IgD-negative memory B cell (primary cell): ENCODE measurements at regions not wholly inside any gene's neighbourhood (a gene's known extent, or its start where the extent isn't known, plus 50 kb on each side); places are given as distances from the start of the nearest gene placed in this dataset.
"Not testable (repeated sequence)": the region's sequence is repeated elsewhere in the genome, so short reads cannot be mapped to it uniquely, and the experiment has no call there.

Experiments
- H3K27ac Mint-ChIP-seq, 3 donors: one replicate each; pipeline ENCODE4 v1.8.0; 2020 to 2022; ENCODE audit warnings: mild to moderate bottlenecking in 3 of 3, mixed read lengths in 3 of 3, moderate library complexity in 1 of 3
- H3K27me3 Mint-ChIP-seq: one replicate; pipeline ENCODE4 v1.8.0; 2021; ENCODE audit warnings: mixed read lengths
- H3K36me3 Mint-ChIP-seq: one replicate; pipeline ENCODE4 v1.8.0; 2020; ENCODE audit warnings: mild to moderate bottlenecking, mixed read lengths
- H3K4me1 Mint-ChIP-seq, 3 donors: one replicate each; pipeline ENCODE4 v1.8.0; 2020 to 2022; ENCODE audit warnings: mixed read lengths in 3 of 3, mild to moderate bottlenecking in 1 of 3
- H3K4me3 Mint-ChIP-seq, 4 donors: one replicate each; pipeline ENCODE4 v1.8.0; 2020 to 2022; ENCODE audit warnings: mild to moderate bottlenecking in 4 of 4, mixed read lengths in 4 of 4, moderate library complexity in 3 of 4
- H3K9me3 Mint-ChIP-seq, 3 donors: one replicate each; pipeline ENCODE4 v1.8.0; 2020 to 2021; ENCODE audit warnings: mixed read lengths in 3 of 3, mild to moderate bottlenecking in 1 of 3

DNA sequence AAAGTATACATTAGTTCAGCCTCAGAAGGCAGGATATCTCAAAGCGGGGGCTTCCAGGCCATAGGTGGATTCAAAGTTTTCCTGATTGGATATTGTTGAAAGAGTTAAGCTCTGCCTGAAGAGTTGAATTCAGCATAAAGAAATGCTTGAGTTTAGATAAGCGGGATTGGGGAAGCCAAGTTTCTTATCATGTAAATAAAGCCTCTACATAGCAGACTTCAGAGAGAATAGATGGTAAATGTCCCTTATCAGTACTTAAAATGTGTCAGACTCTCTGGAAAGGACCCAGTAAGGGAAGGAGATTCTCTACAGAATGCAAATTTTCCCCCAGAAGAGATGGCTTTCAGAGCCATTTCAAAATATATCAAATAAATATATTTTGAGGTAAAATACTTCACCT lies 423.5 kb downstream of the SHISA9 start:
- no peaks in the 10 kb centered on the region for H3K9me3 Mint-ChIP-seq
- H3K27ac Mint-ChIP-seq: no peak overlapping the region
- H3K27me3 Mint-ChIP-seq: no peaks in the 10 kb centered on the region
- no peaks in the 10 kb centered on the region for H3K36me3 Mint-ChIP-seq
- no peaks in the 10 kb centered on the region for H3K4me1 Mint-ChIP-seq
- no peak overlapping the region for H3K4me3 Mint-ChIP-seq

DNA sequence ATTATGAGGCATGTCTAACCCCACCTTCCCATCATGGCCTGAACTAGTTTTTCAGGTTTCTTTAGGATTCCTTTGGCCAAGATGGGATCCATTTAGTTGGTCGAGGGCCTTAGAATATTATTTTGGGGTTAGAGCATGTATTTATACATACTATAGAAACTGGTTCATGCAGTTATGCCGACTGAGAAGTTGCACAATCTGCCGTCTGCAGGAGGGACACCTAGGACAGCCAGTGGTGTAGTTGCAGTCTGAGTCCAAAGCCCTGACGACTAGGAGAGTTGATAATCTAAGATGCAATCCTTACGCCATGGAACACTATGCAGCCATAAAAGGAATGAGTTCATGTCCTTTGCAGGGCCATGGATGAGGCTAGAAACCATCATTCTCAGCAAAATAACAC lies 424.0 kb downstream of the SHISA9 start:
- Mint-ChIP-seq H3K9me3 (no peaks in the 10 kb centered on the region), H3K27me3 (no peaks in the 10 kb centered on the region), H3K4me1 (no peaks in the 10 kb centered on the region), H3K4me3 (no peak overlapping the region), H3K27ac (no peak overlapping the region), H3K36me3 (no peaks in the 10 kb centered on the region)

DNA sequence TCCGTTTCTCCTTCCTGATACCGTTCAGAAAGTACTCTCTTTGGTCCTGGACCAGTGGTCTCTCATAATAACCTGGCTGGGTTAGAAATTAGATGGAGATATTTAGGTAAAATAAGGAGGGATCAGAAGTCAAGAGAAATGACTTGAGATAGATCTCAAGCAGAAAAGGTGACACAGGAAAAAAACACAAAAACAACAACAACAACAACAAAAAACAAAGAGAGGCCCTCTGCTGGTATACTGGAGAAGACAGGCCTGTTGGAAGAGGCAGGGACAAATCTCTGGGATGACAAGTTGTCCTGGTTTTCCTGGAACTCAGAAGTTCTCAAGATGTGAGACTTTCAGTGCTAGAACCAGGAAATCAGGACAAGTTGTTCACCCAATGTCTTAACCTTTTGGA lies 430.5 kb downstream of the SHISA9 start:
- no peak overlapping the region for H3K27ac Mint-ChIP-seq
- peaks cover 3% of the 10 kb centered on the region for H3K27me3 Mint-ChIP-seq
- H3K36me3 Mint-ChIP-seq: no peaks in the 10 kb centered on the region
- H3K9me3 Mint-ChIP-seq: no peaks in the 10 kb centered on the region
- no peak overlapping the region for H3K4me3 Mint-ChIP-seq
- no peaks in the 10 kb centered on the region for H3K4me1 Mint-ChIP-seq

DNA sequence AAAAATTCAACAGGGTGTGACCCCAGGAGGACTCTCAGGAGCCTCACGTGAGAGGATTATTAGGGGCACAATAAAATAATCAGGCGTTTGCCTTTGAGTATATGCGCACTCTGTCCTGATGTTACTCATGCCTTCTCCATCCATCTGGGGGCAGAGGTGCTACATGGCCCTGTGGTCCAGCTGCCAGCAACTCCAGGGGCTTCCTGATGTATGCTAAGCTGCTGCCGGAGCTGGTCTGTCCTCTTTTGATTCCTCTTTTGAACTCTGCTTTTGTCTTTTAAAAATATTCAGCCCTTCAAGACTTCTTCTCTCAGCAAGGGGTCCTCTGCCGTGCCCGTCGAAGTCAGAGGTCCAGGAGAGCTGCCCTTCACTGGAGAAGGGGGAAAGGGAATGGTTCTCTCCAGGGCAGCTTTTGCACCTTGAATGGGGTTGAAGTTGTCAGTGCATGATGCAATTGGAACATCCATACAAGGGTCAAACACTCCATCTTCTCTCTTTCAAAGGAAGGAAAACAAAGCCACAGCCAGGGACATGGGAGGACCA lies 431.4 kb downstream of the SHISA9 start:
- no peak overlapping the region for H3K27ac Mint-ChIP-seq
- no peaks in the 10 kb centered on the region for H3K4me1 Mint-ChIP-seq
- no peak overlapping the region for H3K4me3 Mint-ChIP-seq
- H3K36me3 Mint-ChIP-seq: no peaks in the 10 kb centered on the region
- peaks cover 3% of the 10 kb centered on the region for H3K27me3 Mint-ChIP-seq
- no peaks in the 10 kb centered on the region for H3K9me3 Mint-ChIP-seq

DNA sequence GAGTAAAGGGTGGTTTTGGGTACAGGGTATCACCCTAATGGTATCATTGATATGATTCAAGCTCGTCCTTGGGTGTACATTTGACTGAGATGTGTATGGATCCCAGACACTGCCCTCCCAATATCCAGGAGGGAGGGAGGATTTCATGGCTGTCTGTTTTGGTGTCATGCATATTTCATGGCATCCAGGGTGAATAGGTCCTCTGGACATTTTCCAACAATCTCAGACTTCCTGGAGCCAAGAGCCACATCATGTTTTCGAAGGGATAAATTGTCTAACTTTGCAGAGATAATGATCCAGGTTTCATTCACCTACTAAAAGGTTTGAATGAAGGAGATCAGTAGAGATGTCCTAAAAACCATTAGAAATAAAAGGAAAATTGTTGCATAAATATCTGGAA lies 431.9 kb downstream of the SHISA9 start:
- H3K9me3 Mint-ChIP-seq: no peaks in the 10 kb centered on the region
- no peaks in the 10 kb centered on the region for H3K4me1 Mint-ChIP-seq
- peaks cover 3% of the 10 kb centered on the region for H3K27me3 Mint-ChIP-seq

DNA sequence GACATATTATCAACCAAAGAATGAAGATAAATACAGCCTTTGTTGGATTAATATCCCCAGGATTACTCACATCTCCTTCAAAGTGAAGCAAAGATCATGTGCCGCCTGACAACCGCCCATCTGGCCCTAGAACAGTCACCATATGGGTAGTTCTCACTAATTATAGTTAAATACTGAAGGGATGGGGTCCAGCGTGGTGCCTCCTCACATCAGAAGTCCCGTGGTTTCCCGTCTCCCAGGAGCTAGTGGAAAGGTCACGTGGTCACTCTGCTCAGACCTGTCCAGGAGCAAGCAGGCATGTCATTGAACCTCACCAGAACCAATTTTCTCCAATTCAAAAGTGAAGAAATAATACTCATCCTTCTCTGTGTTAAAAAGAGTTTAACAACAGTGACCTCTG lies 434.5 kb downstream of the SHISA9 start:
- Mint-ChIP-seq H3K36me3 (no peaks in the 10 kb centered on the region), H3K27me3 (peaks cover 3% of the 10 kb centered on the region), H3K4me1 (no peaks in the 10 kb centered on the region), H3K4me3 (no peak overlapping the region), H3K9me3 (no peaks in the 10 kb centered on the region), H3K27ac (no peak overlapping the region)

More for the DNA sequence above, 431.9 kb downstream of the SHISA9 start:
- Mint-ChIP-seq H3K4me3 (no peak overlapping the region), H3K27ac (no peak overlapping the region), H3K36me3 (no peaks in the 10 kb centered on the region)

DNA sequence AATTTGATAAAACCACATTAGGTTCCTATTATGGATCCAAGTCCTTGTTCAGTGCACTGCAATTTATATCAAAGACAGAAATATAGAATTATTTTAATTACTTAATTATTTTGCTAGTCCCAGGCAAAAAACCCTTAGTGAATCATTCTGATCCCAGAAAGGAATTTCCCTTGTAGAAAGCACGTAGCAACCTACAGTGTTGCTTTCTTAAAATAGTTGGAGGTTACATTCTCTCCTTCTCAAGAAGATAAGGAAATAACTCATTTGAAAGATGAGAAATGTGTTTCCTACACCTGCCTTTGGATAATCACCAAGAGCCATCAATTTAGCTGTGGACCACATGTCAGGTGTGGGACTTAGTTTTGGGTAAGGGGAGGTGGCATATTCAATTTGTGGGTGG lies 434.9 kb downstream of the SHISA9 start:
- Mint-ChIP-seq H3K27me3 (peaks cover 3% of the 10 kb centered on the region), H3K4me3 (no peak overlapping the region), H3K36me3 (no peaks in the 10 kb centered on the region), H3K9me3 (no peaks in the 10 kb centered on the region), H3K4me1 (no peaks in the 10 kb centered on the region), H3K27ac (no peak overlapping the region)

DNA sequence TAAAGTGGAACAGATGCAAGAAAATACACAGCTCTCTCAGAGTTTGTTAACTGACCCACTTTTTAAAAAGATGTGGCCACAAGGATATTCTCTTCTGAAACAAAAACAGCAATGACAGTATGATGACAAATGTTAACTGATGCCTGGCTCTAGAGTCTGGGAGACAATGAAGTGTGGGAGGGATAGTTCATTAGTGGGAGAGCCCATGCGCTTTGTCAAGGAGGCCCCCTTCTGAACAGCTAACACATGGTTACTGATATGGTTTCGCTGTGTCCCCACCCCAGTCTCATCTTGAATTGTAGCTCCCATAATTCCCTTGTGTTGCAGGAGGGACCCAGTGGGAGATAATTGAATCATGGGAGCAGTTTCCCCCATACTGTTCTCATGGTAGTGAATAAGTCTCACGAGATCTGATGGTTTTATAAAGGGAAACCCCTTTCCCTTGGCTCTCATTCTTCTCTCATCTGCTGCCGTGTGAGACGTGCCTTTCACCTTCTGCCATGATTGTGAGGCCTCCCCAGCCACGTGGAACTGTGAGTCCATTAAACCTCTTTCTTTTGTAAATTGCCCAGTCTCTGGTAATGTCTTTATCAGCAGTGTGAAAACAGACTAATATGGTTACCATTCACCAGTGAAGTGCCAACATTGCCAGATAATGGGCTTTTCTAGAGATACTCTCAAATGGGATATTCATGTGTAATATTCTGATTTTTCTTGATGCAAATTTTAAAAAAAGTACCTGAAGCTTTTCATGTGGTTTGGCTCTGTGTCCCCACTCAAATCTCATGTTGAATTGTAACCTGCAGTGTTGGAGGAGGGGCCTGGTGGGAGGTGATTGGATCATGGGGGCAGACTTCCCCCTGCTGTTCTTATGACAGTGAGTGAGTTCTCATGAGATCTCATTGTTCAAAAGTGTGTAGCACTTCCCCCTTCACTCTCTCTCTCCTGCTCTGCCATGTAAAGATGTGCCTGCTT lies 435.8 kb downstream of the SHISA9 start:
- H3K9me3 Mint-ChIP-seq, H3K36me3 Mint-ChIP-seq, H3K27ac Mint-ChIP-seq, H3K4me1 Mint-ChIP-seq, H3K27me3 Mint-ChIP-seq, H3K4me3 Mint-ChIP-seq: not testable (repeated sequence)

DNA sequence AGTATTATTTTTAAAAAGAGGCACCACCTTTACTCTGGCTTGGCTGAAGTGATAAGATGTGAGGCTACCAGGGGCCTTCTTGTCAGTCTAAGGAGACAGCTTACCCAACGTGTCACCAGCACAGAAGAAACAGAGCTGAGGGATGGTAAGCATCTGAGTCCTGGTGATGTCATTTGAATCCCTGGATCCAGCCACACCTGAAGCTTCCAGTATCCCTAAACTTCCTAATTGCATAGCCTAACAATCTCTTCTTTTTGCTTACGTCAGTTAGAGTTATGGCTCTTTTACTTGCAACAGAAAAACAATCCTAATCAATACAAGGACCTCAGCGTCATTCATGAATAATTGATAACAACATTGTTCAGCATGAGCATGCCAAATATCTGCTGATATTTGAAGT lies 436.6 kb downstream of the SHISA9 start:
- no peaks in the 10 kb centered on the region for H3K27me3 Mint-ChIP-seq

DNA sequence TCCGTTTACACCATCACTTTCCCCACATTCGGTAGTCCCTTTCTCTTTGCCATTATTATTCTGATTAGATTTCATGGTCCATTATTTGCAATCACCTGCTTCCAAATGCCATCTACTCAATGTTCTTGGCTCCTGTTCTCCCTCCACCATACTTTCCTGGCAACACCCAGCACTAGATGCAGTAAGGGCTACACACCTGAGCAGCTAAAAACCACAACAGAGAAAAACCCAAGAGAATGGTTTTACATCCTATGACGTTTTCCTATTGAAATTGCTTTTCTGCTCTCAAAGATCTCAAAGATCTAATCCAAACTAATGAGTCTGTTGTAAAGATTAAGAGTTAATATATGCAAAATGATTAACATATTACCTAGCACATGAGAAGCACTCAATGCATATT lies 441.3 kb downstream of the SHISA9 start:
- H3K9me3 Mint-ChIP-seq: peaks cover 0 to 3% (median 3%) of the 10 kb centered on the region in 3 donors
- H3K4me1 Mint-ChIP-seq: no peaks in the 10 kb centered on the region
- no peaks in the 10 kb centered on the region for H3K27me3 Mint-ChIP-seq
- H3K27ac Mint-ChIP-seq: no peak overlapping the region
- no peaks in the 10 kb centered on the region for H3K36me3 Mint-ChIP-seq
- H3K4me3 Mint-ChIP-seq: no peak overlapping the region

More for the DNA sequence above, 436.6 kb downstream of the SHISA9 start:
- no peak overlapping the region for H3K27ac Mint-ChIP-seq
- no peaks in the 10 kb centered on the region for H3K4me1 Mint-ChIP-seq
- H3K36me3 Mint-ChIP-seq: no peaks in the 10 kb centered on the region
- no peak overlapping the region for H3K4me3 Mint-ChIP-seq
- H3K9me3 Mint-ChIP-seq: no peaks in the 10 kb centered on the region

DNA sequence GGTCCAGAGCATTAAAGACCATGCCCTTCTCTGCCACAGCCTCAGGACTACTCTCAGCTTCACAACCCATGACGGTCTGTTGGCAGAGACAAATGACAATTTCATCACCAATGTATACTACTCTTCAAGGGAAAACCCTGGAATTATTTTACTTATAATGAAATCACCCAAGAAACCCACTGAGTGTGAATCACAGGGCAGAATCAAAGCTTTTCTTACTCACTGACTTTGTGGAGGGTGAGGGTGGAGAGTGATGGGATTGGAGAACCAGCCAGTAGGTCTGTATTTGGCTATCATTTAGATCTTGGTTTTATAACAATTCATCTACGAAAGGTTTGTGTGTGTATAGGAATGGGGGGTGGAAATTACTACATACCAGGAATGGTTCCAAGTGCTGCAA lies 442.6 kb downstream of the SHISA9 start:
- H3K27me3 Mint-ChIP-seq: no peaks in the 10 kb centered on the region
- H3K36me3 Mint-ChIP-seq: no peaks in the 10 kb centered on the region

DNA sequence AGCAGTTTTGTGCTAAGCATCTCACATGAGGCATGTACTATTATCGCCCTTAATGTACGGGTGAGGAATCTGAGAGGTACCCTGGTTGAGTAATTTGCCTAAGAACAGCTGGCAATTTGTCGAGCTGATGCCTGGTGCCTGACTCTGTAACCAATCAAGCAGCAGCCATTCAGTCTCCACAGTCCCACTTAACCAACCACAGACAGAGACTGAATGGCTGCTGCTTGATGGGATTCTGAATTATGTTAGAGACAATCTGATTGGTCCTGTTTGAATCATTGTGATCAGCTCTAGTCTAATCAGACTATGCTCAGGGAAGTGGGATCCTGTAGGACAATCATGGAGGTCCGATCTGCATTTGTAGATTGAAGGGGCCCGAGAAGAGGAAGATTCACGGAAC lies 447.0 kb downstream of the SHISA9 start:
- Mint-ChIP-seq H3K27me3 (no peaks in the 10 kb centered on the region), H3K36me3 (no peaks in the 10 kb centered on the region), H3K9me3 (peaks cover 2 to 3% (median 3%) of the 10 kb centered on the region in 3 donors), H3K4me3 (no peak overlapping the region), H3K27ac (no peak overlapping the region), H3K4me1 (no peaks in the 10 kb centered on the region)

More for the DNA sequence above, 442.6 kb downstream of the SHISA9 start:
- H3K4me3 Mint-ChIP-seq: no peak overlapping the region
- H3K9me3 Mint-ChIP-seq: peaks cover 0 to 3% (median 3%) of the 10 kb centered on the region in 3 donors
- no peak overlapping the region for H3K27ac Mint-ChIP-seq
- H3K4me1 Mint-ChIP-seq: no peaks in the 10 kb centered on the region

DNA sequence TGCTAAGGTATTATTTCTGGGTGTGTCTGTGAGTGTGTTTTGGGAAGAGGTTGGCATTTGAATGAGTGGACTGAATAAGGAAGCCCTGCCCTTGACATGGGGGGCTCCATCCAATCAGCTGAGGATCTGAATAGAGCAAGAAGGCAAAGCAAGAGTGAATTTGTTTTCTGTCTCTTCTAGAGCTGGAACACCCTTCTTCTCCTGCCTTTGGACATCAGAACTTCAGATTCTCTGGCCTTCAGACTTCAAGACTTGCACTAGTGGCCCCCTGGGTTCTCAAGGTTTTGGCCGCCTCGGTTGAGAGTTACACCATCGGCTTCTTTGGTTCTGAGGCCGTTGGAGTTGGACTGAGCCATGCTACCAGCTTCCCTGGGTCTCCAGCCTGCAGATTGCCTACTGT lies 448.6 kb downstream of the SHISA9 start:
- Mint-ChIP-seq H3K9me3 (peaks cover 2 to 3% (median 3%) of the 10 kb centered on the region in 3 donors), H3K27me3 (no peaks in the 10 kb centered on the region), H3K27ac (no peak overlapping the region), H3K4me1 (no peaks in the 10 kb centered on the region), H3K36me3 (no peaks in the 10 kb centered on the region), H3K4me3 (no peak overlapping the region)

DNA sequence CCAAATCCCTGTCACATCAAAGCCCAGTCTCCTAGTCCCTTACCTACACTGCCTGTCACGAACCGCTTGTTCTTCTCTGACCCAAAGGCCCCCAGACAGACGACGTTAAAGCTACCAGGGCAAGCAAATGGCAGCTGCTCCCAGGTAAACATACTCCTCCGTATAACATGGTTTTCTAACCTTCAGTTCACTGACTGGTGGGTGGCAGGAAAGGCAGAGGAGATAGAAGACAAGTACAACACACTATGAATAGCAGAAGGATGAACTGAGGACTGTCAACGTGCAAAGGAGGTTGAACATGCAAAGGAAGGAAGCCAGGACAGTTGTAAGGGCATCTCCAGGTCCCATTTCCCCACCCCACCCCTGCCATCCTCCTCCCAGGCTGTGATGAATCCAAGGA lies 449.8 kb downstream of the SHISA9 start:
- peaks cover 0 to 3% (median 2%) of the 10 kb centered on the region in 3 donors for H3K9me3 Mint-ChIP-seq

DNA sequence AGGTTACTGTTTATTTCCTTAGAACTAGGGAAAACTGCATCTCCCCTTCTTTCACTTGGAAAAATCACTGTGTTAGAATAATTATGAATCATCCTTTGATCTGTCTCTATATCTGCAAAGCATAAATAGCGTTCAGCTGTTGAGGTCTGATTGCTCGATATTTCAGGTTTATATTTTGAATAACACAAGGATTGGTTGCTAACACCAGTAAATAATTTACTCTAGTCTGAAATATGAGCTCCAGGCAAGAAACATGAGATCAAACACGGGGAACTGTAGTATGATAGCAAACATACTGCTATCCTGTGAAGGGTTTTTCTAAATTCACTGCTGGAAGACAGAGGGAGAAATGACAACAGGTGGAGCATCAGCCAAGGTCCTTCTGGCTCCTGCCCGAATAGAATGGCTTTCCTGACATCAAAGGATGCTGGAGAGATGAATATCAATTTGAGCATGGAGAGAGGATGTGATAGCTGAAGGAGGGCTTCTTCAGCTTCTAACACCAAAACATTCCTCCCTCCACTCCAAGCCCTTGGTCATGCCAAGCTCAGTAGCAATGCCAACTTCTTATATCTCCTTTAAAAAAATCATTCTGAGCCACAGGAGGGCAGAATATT lies 450.3 kb downstream of the SHISA9 start:
- H3K27ac Mint-ChIP-seq: no peak overlapping the region
- H3K9me3 Mint-ChIP-seq: peaks cover 0 to 3% (median 2%) of the 10 kb centered on the region in 3 donors
- no peaks in the 10 kb centered on the region for H3K4me1 Mint-ChIP-seq
- no peaks in the 10 kb centered on the region for H3K27me3 Mint-ChIP-seq
- H3K4me3 Mint-ChIP-seq: no peak overlapping the region
- H3K36me3 Mint-ChIP-seq: no peaks in the 10 kb centered on the region

More for the DNA sequence above, 449.8 kb downstream of the SHISA9 start:
- Mint-ChIP-seq H3K4me1 (no peaks in the 10 kb centered on the region), H3K4me3 (no peak overlapping the region), H3K27ac (no peak overlapping the region), H3K27me3 (no peaks in the 10 kb centered on the region), H3K36me3 (no peaks in the 10 kb centered on the region)
